ENCODE measurements at regions not wholly inside any gene's neighbourhood (a gene's known extent, or its start where the extent isn't known, plus 50 kb on each side); places are given as distances from the start of the nearest gene placed in this dataset.
"Not testable (repeated sequence)": the region's sequence is repeated elsewhere in the genome, so short reads cannot be mapped to it uniquely, and the experiment has no call there.

DNA sequence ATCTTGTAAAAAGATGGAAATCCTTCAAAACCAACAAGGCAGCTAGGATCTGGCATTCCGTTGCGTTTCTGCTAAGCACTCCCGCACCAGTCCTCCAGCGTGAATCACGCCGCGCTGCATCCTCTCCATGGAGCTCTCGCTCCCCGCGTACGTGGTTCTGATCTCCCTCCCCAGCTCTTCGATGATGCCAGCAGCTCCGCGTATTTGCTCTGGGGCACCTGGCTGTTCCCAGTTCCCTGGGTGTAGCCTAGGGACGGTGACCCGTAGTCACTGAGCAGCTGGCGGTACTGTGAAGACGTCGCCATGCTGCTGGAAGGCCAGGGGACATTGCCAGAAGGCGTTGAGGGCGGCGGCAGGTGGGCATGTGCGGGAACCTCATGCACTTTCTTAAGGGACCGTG lies 407.5 kb downstream of the RNF144A start:
- DNase-seq: no peak

DNA sequence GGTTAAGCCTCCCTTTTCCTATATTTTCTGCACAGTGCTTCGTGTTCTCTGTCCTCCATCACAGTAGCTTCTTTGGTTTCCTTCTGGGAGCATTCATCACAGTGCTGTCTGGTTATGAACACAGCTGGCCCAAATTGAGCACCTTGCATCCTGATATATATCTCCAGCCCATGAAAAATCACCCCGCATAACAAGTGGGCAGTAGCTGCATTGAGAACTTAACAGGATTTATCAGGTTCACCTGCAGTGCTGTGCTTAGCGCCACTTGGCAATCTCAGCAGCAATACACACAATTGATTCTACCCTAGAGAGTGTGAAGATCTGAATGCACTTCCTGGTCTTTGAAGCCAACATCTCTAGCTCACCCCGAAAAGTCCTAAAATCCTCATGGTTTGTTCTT lies 408.0 kb downstream of the RNF144A start:
- DNase-seq: no peak

DNA sequence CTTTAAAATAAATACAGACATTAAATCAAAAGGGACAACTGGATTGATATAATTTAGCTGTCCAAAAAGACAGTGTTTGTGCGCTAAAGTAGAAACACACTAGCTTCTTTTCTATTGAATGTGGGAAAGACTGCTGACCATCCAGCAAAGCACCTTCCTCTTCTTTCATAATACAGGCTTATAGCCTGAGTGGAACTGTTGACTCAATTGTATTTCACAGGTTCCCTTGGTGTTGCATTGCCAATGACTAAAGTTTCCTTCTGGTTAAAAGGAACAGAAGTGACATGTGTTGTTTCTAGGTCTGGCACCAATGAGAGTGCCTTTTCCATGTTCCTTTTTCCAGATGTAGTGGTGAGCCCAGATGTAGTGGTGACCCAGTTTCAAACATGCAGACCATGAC lies 412.3 kb downstream of the RNF144A start:
- no peak for DNase-seq

DNA sequence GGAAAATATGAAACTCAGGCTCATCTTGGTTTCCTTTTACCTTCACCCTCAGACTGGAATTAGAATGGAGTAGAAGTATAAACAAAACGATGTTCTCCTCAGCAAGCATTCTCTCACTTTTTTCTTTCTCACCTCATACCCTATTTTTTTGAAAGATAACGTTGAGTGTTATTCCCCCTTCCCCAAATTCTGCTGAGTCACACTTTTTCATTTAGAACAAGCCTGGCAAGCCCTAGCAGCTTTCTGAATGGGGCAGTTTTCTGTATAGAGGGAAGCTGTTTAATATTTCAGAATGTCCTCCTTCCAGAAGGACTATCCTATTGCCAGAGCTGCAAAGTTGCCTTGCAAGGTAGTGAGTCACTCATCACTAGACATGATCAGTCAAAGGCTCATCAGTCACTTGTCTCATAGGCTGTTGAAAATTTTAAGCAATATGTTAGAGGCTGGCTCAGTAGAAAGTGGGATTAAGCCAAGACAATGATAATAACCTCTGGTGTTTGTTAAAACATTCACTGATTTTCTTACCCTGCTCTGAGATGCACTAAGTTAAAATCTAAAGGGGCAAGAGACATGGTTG lies 416.1 kb downstream of the RNF144A start:
- DNase-seq: no peak

DNA sequence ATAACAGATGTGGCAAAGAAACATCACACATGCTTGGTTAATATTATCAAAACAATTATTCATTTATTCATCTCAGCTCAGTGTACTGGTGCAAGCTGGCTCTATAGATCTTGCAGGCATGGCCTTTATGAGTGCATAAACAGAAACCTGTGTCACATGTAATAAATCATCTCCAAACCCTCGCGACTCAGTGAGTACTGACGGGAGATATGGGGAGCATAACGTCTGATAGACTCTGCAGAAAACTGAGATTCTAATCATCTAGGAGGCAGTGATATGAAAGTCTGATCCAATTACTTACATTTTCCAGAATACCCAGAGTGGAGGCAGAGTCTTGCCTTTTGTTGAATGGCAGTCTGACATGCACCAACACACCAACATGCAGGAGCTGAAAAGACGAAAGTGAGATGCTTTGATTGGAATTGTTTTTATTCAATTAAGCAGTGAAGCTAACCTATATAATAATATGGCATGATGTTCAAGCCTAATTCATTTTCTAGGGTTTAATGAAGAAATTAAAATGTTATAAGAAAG lies 416.8 kb downstream of the RNF144A start:
- DNase-seq: no peak

DNA sequence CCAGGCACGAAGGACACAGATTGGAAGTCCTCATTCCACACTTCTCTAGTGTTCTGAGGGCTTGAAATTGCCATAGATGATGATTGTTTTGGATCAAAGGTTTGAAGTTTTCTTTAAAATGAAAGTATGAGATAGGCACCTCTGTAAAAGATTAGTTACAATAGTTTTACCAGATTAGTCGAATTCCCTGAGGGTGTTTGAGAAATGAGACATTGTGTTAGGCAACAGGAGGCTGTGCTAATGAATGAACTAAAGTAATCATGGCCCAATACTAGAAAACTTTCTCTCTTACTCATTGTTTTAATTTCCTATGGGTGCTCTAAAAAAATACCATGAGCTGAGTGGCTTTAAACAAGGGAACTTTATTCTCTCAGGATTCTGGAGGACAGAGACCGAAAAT lies 421.7 kb downstream of the RNF144A start:
- DNase-seq: no peak

GRCh38 chr2:7346336-7346735 lies 429.1 kb downstream of the RNF144A start:
- no peak for DNase-seq

DNA sequence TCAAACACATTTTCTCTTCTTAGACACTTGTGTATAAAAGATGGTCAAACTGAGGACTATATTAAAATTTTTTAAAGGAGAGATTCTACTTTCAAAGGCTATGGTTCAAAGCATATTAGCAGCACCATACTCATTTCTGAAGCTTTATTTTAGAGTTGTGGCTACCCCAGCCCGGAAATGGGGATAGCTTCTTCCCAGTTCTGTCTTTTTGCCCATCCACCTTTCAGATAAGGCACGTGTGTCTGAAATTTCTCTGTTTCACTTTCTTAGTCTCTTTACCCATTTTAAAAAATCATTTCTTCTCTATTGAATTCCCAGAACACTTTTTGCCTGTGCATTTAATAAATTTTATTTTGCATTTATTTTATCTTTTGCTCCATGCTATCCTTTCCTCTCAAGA lies 431.5 kb downstream of the RNF144A start:
- DNase-seq: no peak

- DNase-seq: no peak
Observed at GRCh38 chr2:7352191-7352590, 435.0 kb downstream of the RNF144A start.

GRCh38 chr2:7353571-7353970 lies 436.4 kb downstream of the RNF144A start:
- DNase-seq: no peak

DNA sequence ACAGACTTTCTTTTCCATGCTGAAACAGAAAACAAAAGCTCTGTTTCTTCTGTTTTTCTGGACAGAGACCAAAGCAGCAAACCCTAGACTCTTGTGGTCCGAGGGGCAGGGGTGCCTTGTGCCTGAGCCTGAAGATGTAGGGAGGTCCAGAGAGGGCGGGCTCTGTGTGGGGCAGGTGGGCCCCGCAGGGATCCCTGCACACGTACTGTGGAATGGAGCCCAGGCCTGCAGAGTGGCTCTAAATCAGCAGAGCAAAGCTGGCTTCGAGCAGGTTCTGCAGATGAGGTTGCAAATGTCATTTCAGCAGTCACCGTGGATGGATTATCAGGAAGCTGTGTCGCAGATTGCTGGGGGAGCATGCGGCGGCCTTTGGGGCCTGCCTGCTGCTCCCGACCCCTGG lies 438.6 kb downstream of the RNF144A start:
- DNase-seq: no peak

DNA sequence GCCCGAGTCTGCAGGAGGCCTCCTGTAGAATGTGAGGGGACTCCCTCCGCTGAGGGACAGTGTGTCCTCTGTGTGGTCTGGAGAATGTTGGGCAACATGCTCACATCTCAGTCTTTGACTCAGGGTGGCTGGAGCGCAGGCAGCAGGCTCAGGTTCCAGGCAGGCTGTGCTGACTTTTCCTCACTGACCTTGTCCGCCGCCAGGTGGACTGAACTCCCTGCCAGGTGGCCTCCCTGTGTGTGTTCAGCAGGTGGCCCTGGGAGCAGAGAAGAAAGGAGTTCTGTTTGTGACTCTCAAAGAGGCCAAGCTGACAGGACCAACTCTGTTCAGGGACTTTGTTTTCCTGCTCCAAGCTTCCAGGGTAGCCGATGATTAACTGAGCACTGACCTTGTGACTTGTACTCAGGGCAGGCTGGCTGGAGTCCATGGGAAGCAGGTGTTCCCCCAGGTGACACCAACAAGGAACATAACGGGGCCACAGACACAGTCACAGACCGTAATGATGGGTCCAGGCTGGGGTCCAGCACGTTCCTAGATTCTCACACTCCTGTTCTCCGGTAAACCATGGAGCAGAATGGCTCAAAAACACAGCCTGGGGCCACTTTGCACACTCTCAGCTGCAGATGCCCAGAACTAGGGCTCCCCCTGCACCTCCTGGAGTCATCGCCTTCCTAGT lies 439.8 kb downstream of the RNF144A start:
- no peak for DNase-seq

DNA sequence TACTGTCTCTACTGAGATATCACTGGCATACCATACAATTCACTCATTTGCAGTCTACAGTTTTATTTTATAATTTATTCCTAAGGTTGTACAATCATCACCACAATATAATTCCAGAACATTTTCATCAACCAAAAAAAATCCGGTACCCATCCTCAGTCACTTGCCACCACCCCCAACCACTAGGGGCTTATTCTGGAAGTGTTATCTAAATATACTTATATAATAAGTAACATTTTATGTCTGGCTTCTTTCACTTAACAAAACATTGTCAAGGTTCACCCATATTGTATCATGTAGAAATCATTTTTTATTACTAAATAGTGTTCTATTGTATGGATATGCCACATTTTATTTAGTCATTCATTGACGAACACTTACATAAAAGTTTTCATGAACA lies 440.8 kb downstream of the RNF144A start:
- no peak for DNase-seq

DNA sequence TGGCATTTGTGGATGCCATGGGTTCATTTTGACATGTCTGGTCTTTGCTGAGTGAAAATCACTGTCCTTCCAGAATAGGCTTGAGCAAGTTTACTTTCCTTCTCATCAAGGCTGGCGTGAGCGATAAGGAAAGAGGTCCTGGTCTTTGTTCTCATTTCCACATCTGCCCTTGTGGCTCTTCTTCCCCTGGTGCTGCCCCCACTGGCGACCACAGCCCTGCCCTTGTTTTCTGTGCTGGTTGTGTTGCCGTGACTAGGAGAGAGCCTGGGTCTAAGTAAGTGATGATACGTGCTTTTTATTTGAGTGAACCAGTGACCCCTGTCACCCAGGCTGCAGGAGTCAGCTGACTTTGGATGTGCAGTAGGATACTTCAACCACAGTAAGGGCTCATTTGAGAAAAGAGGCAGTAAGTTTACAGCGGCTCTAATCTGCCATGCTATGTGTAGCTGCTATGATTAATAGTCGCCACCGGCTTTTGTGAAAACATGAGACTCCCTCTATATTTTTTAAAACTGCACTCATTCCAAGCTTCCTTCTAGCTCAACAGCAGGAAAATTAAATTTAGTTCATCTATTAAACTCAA lies 441.7 kb downstream of the RNF144A start:
- no peak for DNase-seq

GRCh38 chr2:7363906-7364305 lies 446.7 kb downstream of the RNF144A start:
- DNase-seq: no peak

DNA sequence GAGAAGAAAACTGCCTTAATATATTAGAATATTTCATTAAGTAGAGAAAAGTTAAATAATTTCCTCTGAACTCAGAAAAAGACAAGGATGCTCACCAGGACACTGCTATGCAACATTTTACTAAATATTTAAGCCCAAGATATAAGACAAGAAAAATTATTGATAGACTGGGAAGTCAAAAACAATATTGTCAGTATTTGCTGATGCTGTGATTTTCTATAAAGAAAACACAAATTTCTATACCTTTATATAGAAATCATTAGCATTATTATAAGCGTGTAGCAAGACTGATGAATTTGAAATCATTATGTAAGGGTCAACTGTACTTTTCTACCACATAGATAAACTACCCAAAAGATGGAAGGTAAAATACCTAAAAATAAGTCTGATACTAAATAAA lies 451.0 kb downstream of the RNF144A start:
- no peak for DNase-seq

DNA sequence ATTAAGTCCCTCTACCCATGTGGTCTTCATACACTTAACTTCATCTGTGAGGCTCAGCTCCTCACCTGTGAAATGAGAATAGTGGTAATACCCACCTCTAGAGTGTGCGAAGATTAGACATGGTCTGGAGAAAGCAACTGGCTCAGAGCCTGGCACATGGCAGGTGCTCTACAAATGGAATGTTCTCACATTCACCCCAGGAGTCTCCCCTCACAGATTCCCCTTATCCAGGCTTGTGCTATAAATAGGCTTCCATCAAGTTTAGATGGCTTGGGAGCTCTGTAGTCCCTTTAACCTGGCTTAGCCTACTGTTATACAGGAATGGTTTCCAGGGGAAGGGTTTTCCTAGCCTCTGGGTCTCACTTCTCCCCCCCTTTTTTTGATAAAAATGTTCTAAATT lies 455.9 kb downstream of the RNF144A start:
- DNase-seq: no peak

DNA sequence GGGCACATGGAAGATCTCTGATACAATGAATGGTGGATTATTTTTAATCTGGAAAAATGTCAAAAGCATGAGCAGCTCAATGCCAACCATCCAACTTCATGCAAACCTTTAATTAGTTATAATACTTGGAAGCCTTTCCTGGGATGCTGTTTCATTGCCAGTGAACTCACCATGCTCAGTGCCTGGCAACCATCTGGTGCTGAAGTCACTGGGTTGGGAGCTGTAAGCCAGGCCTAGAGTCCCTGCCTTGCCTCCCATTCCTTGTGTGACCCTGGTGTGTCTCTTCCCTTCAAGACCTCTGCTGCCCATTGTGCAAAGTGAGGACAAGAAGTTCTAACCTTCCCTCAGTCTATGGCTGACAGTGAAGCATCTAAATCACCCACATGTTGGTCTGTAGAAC lies 458.7 kb downstream of the RNF144A start:
- DNase-seq: no peak

- DNase-seq: no peak
Observed at GRCh38 chr2:7377916-7378569, 460.8 kb downstream of the RNF144A start.

GRCh38 chr2:7378591-7378990 lies 461.4 kb downstream of the RNF144A start:
- no peak for DNase-seq

DNA sequence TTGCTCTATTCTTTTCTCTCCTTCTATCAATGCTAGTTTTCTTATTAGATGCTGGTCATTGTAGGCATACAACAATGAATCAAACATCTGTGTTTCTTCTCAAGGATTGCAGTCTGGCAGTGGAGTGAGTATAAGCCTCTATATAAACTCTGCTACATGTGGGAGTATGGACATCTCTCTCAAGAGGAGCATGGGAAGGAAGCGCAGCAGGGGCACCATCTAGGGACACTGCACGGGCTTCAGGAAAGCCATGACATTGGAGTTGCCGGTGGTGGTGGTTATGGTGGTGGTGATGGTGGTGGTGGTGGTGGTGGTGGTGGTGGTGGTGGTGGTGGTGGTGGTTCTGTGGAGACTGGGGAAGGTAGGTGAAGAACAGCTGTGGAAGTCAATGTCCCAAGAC lies 462.6 kb downstream of the RNF144A start:
- DNase-seq: no peak

DNA sequence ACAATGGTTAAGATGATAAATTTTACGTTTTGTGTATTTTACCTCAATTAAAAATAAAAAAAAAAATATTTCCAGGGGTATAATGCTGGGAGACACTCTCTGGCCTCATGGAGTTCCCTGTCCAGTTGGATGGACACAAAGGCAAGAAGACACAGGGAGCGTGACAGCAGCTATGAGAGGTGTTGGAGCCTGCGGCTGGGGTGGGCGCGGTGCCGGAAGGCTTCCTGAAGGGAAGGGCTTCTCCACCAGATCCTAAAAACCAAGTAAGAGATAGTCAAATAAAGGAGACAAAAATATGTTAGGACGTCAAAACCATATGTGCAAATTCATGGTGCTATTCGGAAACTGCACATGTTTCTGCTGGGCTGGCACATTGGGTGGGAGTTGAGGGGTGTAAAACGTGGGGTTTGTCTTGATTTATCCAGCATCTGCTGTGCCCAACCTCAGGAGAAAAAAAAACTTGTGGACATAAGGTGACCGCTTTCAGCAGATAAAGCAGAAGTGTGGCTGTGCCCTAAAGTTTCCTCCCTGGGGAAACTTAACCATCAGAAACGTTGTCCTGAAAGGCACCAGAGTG lies 467.6 kb downstream of the RNF144A start:
- DNase-seq: no peak

DNA sequence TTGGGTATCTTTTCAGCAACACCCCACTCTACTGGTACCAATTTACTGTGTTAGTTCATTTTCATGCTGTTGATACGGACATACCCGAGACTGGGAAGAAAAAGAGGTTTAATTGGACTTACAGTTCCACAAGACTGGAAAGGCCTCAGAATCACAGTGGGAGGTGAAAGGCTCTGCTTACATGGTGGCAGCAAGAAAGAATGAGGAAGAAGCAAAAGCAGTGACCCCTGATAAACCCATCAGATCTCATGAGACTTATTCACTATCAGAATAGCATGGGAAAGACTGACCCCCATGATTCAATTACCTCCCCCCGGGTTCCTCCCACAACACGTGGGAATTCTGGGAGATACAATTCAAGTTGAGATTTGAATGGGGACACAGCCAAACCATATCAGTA lies 473.1 kb downstream of the RNF144A start:
- DNase-seq: not testable (repeated sequence)
